ENCODE measurements at regions not wholly inside any gene's neighbourhood (a gene's known extent, or its start where the extent isn't known, plus 50 kb on each side); places are given as distances from the start of the nearest gene placed in this dataset.

DNA sequence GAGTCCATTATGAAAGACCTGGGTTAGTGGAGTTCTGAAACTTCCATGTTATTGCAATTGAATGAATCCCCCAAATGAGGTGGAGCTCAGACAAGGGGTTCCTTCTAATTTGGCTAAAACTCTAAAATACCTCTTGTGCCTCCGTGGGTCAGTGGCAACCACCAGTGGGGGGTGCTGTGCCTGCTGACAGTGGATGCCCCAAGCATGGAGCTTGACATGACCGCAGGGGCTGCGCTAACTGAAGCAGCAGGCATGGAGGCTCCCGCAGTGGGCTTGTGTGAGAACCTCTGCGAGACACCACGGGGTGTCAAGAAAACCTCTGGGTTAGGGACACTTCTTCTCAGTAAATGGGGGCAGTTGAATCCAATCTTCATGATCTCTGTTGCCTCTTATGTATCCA, 200.5 kb downstream of the DRD1 start:
- H3K9me3 Mint-ChIP-seq (ENCODE audit: low read depth): no peaks in the 10 kb centered on the region
- H3K27me3 Mint-ChIP-seq: peaks cover 36% of the 10 kb centered on the region
- no peaks in the 10 kb centered on the region for H3K36me3 Mint-ChIP-seq (ENCODE audit: insufficient read depth)
- DNase-seq (ENCODE audit: low spot score, unreplicated experiment): no peak
- H3K4me1 Mint-ChIP-seq (ENCODE audit: low read depth): peaks cover 3% of the 10 kb centered on the region
- TF ChIP-seq, protein P1, sequence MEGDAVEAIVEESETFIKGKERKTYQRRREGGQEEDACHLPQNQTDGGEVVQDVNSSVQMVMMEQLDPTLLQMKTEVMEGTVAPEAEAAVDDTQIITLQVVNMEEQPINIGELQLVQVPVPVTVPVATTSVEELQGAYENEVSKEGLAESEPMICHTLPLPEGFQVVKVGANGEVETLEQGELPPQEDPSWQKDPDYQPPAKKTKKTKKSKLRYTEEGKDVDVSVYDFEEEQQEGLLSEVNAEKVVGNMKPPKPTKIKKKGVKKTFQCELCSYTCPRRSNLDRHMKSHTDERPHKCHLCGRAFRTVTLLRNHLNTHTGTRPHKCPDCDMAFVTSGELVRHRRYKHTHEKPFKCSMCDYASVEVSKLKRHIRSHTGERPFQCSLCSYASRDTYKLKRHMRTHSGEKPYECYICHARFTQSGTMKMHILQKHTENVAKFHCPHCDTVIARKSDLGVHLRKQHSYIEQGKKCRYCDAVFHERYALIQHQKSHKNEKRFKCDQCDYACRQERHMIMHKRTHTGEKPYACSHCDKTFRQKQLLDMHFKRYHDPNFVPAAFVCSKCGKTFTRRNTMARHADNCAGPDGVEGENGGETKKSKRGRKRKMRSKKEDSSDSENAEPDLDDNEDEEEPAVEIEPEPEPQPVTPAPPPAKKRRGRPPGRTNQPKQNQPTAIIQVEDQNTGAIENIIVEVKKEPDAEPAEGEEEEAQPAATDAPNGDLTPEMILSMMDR (IDR thresholded peaks at IDR 0.05; ENCODE audit: unreplicated experiment): no peak
- H3K4me3 Mint-ChIP-seq (ENCODE audit: low read depth): no peak overlapping the region
- H3K27ac Mint-ChIP-seq: no peak overlapping the region

DNA sequence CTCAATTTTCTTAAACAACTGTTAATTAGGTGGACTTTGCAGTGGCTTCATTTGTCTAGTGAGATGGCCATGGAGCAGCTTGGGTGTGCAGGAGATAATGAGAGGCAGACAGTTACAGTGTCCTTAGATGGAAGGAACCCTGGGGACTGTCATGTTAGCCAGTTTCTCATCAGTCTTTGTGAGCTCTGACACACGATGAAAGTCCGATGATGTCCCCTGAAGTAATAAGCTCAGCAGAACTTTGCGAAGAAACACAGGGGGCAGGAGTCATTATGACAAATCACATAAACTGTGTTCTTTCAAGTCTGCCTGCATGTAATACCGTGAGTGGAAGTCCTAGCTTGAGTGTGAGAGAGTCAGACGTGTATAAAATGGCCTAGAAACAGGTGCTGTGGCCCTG, 201.8 kb downstream of the DRD1 start:
- TF ChIP-seq, protein P1 (IDR thresholded peaks at IDR 0.05; ENCODE audit: unreplicated experiment): no peak
- DNase-seq (ENCODE audit: low spot score, unreplicated experiment): no peak
- Mint-ChIP-seq H3K9me3 (ENCODE audit: low read depth) (no peaks in the 10 kb centered on the region), H3K36me3 (ENCODE audit: insufficient read depth) (no peaks in the 10 kb centered on the region), H3K27ac (no peak overlapping the region), H3K27me3 (peaks cover 34% of the 10 kb centered on the region), H3K4me3 (ENCODE audit: low read depth) (no peak overlapping the region), H3K4me1 (ENCODE audit: low read depth) (peaks cover 3% of the 10 kb centered on the region)

DNA sequence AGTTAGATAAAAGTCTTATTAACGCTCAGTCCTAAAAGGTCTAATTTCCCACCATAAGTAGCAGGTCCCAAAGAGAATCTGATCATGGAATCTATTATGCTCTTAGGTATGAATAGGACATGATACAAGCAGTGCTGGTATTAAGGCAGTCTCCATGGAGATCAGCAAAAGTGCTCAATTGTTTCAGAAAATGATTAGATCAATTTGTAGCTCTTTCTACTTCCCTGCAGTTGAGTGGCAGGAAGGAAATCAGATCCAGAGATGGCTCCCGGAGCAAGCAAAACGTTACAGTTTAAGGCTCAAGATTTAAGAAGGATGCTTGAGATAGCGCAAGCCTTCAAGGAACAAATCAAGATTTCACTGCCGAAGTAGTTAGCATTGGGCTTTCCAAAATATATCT, 205.7 kb downstream of the DRD1 start:
- Mint-ChIP-seq H3K9me3 (ENCODE audit: low read depth) (no peaks in the 10 kb centered on the region), H3K4me1 (ENCODE audit: low read depth) (peaks cover 3% of the 10 kb centered on the region), H3K27ac (no peak overlapping the region), H3K4me3 (ENCODE audit: low read depth) (no peak overlapping the region), H3K36me3 (ENCODE audit: insufficient read depth) (no peaks in the 10 kb centered on the region), H3K27me3 (peaks cover 40% of the 10 kb centered on the region)
- TF ChIP-seq, protein P1 (IDR thresholded peaks at IDR 0.05; ENCODE audit: unreplicated experiment): no peak
- DNase-seq (ENCODE audit: low spot score, unreplicated experiment): no peak

DNA sequence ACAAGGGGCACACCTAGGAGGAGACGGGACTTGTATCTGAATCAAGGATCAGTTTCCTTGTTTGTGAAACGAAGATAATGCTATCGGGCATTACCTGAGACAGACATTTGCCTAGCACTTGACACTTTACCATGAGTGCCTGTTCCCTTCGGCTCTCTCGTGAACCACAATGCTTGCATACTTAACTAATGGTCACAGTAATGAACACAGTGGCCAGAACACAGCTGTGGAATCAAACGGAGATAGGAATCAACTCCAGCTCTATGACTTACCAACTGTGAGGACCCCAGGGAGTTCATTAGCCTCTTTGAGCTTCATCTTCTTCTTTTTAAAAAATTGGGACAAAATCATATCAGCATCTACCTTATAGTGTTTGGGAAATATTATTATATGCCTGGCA, 207.8 kb downstream of the DRD1 start:
- TF ChIP-seq, protein P1 (IDR thresholded peaks at IDR 0.05; ENCODE audit: unreplicated experiment): no peak
- Mint-ChIP-seq H3K9me3 (ENCODE audit: low read depth) (no peaks in the 10 kb centered on the region), H3K4me1 (ENCODE audit: low read depth) (no peaks in the 10 kb centered on the region), H3K4me3 (ENCODE audit: low read depth) (no peak overlapping the region), H3K27me3 (peaks cover 46% of the 10 kb centered on the region), H3K36me3 (ENCODE audit: insufficient read depth) (no peaks in the 10 kb centered on the region), H3K27ac (no peak overlapping the region)
- no peak for DNase-seq (ENCODE audit: low spot score, unreplicated experiment)

DNA sequence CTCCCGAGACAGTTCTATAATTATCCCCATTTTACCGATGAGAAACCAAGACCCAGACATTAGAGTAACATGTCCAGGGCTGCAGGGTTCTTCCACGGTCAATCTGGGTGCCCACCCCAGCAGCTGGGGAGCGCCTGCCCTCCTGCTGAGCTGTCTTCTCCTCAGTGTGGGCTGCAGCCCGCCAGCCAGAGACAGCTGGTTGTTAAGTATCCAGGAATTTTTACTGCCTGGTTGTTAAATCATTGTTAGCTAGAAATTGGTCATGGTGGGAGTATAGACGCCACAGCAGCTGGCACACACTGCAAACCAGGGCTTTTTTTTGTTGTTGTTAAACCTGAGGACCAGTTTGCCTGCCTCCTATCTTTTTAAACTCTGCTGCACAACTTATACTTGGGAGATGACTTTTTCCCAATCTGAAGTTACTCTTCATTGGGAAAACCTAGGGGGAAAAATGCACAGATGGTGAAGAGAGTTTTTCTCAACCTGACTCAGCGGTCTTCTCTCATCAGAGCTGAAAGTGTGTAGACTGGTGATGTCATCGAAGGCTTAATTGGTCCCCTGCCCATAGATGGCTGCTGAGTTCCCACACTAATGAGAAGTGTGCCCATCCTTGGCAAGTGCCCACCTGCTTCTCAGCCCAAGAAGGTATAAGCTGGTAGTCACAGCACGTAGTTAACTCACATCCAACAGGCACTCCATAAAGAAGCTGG, 208.6 kb downstream of the DRD1 start:
- Mint-ChIP-seq H3K4me3 (ENCODE audit: low read depth) (no peak overlapping the region), H3K9me3 (ENCODE audit: low read depth) (no peaks in the 10 kb centered on the region), H3K27me3 (peaks cover 48% of the 10 kb centered on the region), H3K36me3 (ENCODE audit: insufficient read depth) (no peaks in the 10 kb centered on the region), H3K27ac (no peak overlapping the region), H3K4me1 (ENCODE audit: low read depth) (no peaks in the 10 kb centered on the region)
- TF ChIP-seq, protein P1 (IDR thresholded peaks at IDR 0.05; ENCODE audit: unreplicated experiment): no peak
- DNase-seq (ENCODE audit: low spot score, unreplicated experiment): no peak
